Activated CD8-positive, alpha-beta memory T cell treated with anti-CD3 and anti-CD28 coated beads, Interleukin-2, amount 10 ng/mL, durations not matched to agents 7 days and 5 days (primary cell): ENCODE measurements at regions not wholly inside any gene's neighbourhood (a gene's known extent, or its start where the extent isn't known, plus 50 kb on each side); places are given as distances from the start of the nearest gene placed in this dataset.

Experiments
- ATAC-seq: fragments of 150-1000 bp; cut with Tn5 transposase; one replicate; pipeline ENCODE4 v1.10.0; 2021; ENCODE audit warnings: moderate library complexity
- CTCF ChIA-PET: fragments of 350-600 bp; sonication (Branson Sonifier 250); formaldehyde crosslinking; loops from one replicate; lab custom pipeline; 2021; ENCODE audit warnings: antibody characterized with exemption; lab: Charles Lee
- DNase-seq: peaks from one replicate; pipeline ENCODE4 v3.0.0-alpha.2; 2020
- H3K27ac Mint-ChIP-seq: one replicate; pipeline ENCODE4 v1.8.0; 2021; ENCODE audit warnings: mild to moderate bottlenecking, mixed read lengths
- H3K27me3 Mint-ChIP-seq: one replicate; pipeline ENCODE4 v1.8.0; 2021; ENCODE audit warnings: mixed read lengths
- H3K36me3 Mint-ChIP-seq: one replicate; pipeline ENCODE4 v1.8.0; 2021; ENCODE audit warnings: mild to moderate bottlenecking, mixed read lengths
- H3K4me1 Mint-ChIP-seq: one replicate; pipeline ENCODE4 v1.8.0; 2021; ENCODE audit warnings: mixed read lengths
- H3K4me3 Mint-ChIP-seq: one replicate; pipeline ENCODE4 v1.8.0; 2021; ENCODE audit warnings: mild to moderate bottlenecking, moderate library complexity, mixed read lengths
- H3K9me3 Mint-ChIP-seq: one replicate; pipeline ENCODE4 v1.8.0; 2022; ENCODE audit warnings: low read depth, mixed read lengths

GRCh38 chr3:118401887-118402286 is 632.8 kb downstream of the IGSF11 start:
- no peak overlapping the region for H3K4me3 Mint-ChIP-seq
- H3K9me3 Mint-ChIP-seq, result peaks cover 3% of the 10 kb centered on the region
- H3K27me3 Mint-ChIP-seq, result no peaks in the 10 kb centered on the region
- H3K4me1 Mint-ChIP-seq, result no peaks in the 10 kb centered on the region
- H3K36me3 Mint-ChIP-seq, result no peaks in the 10 kb centered on the region
- CTCF ChIA-PET, result no interaction called here
- no peak for ATAC-seq
- H3K27ac Mint-ChIP-seq, result no peak overlapping the region
- no peak for DNase-seq

GRCh38 chr3:118402971-118403370 is 631.7 kb downstream of the IGSF11 start:
- peaks cover 4% of the 10 kb centered on the region for H3K9me3 Mint-ChIP-seq
- DNase-seq, result no peak
- ATAC-seq, result no peak
- no peak overlapping the region for H3K27ac Mint-ChIP-seq
- H3K4me1 Mint-ChIP-seq, result no peaks in the 10 kb centered on the region
- H3K36me3 Mint-ChIP-seq, result no peaks in the 10 kb centered on the region
- CTCF ChIA-PET, result no interaction called here
- H3K4me3 Mint-ChIP-seq, result no peak overlapping the region
- no peaks in the 10 kb centered on the region for H3K27me3 Mint-ChIP-seq

- H3K27me3 Mint-ChIP-seq, result no peaks in the 10 kb centered on the region
- CTCF ChIA-PET, result no interaction called here
- peaks cover 7% of the 10 kb centered on the region for H3K9me3 Mint-ChIP-seq
- no peaks in the 10 kb centered on the region for H3K4me1 Mint-ChIP-seq
- ATAC-seq, result no peak
- no peak for DNase-seq
- no peak overlapping the region for H3K27ac Mint-ChIP-seq
- no peaks in the 10 kb centered on the region for H3K36me3 Mint-ChIP-seq
- no peak overlapping the region for H3K4me3 Mint-ChIP-seq
Measured at GRCh38 chr3:118406562-118406961, 628.1 kb downstream of the IGSF11 start.

- no peaks in the 10 kb centered on the region for H3K4me1 Mint-ChIP-seq
- DNase-seq (no peak), ATAC-seq (no peak)
- H3K9me3 Mint-ChIP-seq, result peaks cover 14% of the 10 kb centered on the region
- CTCF ChIA-PET, result no interaction called here
- no peak overlapping the region for H3K4me3 Mint-ChIP-seq
- no peaks in the 10 kb centered on the region for H3K36me3 Mint-ChIP-seq
- H3K27ac Mint-ChIP-seq, result no peak overlapping the region
- no peaks in the 10 kb centered on the region for H3K27me3 Mint-ChIP-seq
Measured at GRCh38 chr3:118408431-118408830, 626.2 kb downstream of the IGSF11 start.

- CTCF ChIA-PET, result no interaction called here
- Mint-ChIP-seq H3K4me1 (no peaks in the 10 kb centered on the region), H3K9me3 (peaks cover 19% of the 10 kb centered on the region), H3K36me3 (no peaks in the 10 kb centered on the region), H3K27me3 (no peaks in the 10 kb centered on the region), H3K4me3 (no peak overlapping the region), H3K27ac (no peak overlapping the region)
- ATAC-seq (no peak), DNase-seq (no peak)
Measured at GRCh38 chr3:118412503-118412902, 622.1 kb downstream of the IGSF11 start.

- Mint-ChIP-seq H3K9me3 (peaks cover 6% of the 10 kb centered on the region), H3K36me3 (no peaks in the 10 kb centered on the region), H3K27ac (no peak overlapping the region), H3K27me3 (no peaks in the 10 kb centered on the region), H3K4me3 (no peak overlapping the region), H3K4me1 (no peaks in the 10 kb centered on the region)
- CTCF ChIA-PET, result no interaction called here
- ATAC-seq (no peak), DNase-seq (no peak)
Measured at GRCh38 chr3:118425272-118425837, 609.3 kb downstream of the IGSF11 start.

- no peak for DNase-seq
- Mint-ChIP-seq H3K9me3 (no peaks in the 10 kb centered on the region), H3K4me3 (no peak overlapping the region)
Measured at GRCh38 chr3:118433825-118434224, 600.8 kb downstream of the IGSF11 start.

GRCh38 chr3:118435851-118436350 is 598.7 kb downstream of the IGSF11 start:
- ATAC-seq, result no peak
- DNase-seq, result no peak
- CTCF ChIA-PET, result no interaction called here
- Mint-ChIP-seq H3K4me3 (no peak overlapping the region), H3K4me1 (no peaks in the 10 kb centered on the region), H3K36me3 (no peaks in the 10 kb centered on the region), H3K27me3 (no peaks in the 10 kb centered on the region), H3K9me3 (no peaks in the 10 kb centered on the region), H3K27ac (no peak overlapping the region)

More at GRCh38 chr3:118433825-118434224, 600.8 kb downstream of the IGSF11 start:
- no peaks in the 10 kb centered on the region for H3K27me3 Mint-ChIP-seq
- ATAC-seq, result no peak
- CTCF ChIA-PET, result no interaction called here
- H3K4me1 Mint-ChIP-seq, result no peaks in the 10 kb centered on the region
- no peaks in the 10 kb centered on the region for H3K36me3 Mint-ChIP-seq
- no peak overlapping the region for H3K27ac Mint-ChIP-seq

GRCh38 chr3:118436697-118437262 is 597.9 kb downstream of the IGSF11 start:
- Mint-ChIP-seq H3K27ac (no peak overlapping the region), H3K27me3 (no peaks in the 10 kb centered on the region), H3K36me3 (no peaks in the 10 kb centered on the region), H3K4me3 (no peak overlapping the region), H3K4me1 (no peaks in the 10 kb centered on the region), H3K9me3 (no peaks in the 10 kb centered on the region)
- DNase-seq (no peak), ATAC-seq (no peak)
- CTCF ChIA-PET, result no interaction called here

- CTCF ChIA-PET, result no interaction called here
- no peak for ATAC-seq
- no peak overlapping the region for H3K27ac Mint-ChIP-seq
- H3K4me1 Mint-ChIP-seq, result no peaks in the 10 kb centered on the region
- H3K4me3 Mint-ChIP-seq, result no peak overlapping the region
- no peaks in the 10 kb centered on the region for H3K27me3 Mint-ChIP-seq
- H3K9me3 Mint-ChIP-seq, result peaks cover 9% of the 10 kb centered on the region
- H3K36me3 Mint-ChIP-seq, result no peaks in the 10 kb centered on the region
- DNase-seq, result no peak
Measured at GRCh38 chr3:118445036-118445435, 589.6 kb downstream of the IGSF11 start.

- peaks cover 18% of the 10 kb centered on the region for H3K9me3 Mint-ChIP-seq
- DNase-seq, result no peak
- no peaks in the 10 kb centered on the region for H3K36me3 Mint-ChIP-seq
- H3K4me1 Mint-ChIP-seq, result no peaks in the 10 kb centered on the region
- H3K4me3 Mint-ChIP-seq, result no peak overlapping the region
- no peak overlapping the region for H3K27ac Mint-ChIP-seq
- H3K27me3 Mint-ChIP-seq, result no peaks in the 10 kb centered on the region
- CTCF ChIA-PET, result no interaction called here
- no peak for ATAC-seq
Measured at GRCh38 chr3:118447339-118447738, 587.3 kb downstream of the IGSF11 start.

GRCh38 chr3:118466795-118467330 is 567.8 kb downstream of the IGSF11 start:
- H3K27me3 Mint-ChIP-seq, result no peaks in the 10 kb centered on the region

GRCh38 chr3:118468801-118469200 is 565.8 kb downstream of the IGSF11 start:
- DNase-seq, result no peak
- no peak for ATAC-seq
- H3K9me3 Mint-ChIP-seq, result peaks cover 2% of the 10 kb centered on the region
- H3K36me3 Mint-ChIP-seq, result no peaks in the 10 kb centered on the region
- H3K4me3 Mint-ChIP-seq, result no peak overlapping the region
- no peaks in the 10 kb centered on the region for H3K27me3 Mint-ChIP-seq
- CTCF ChIA-PET, result no interaction called here
- no peaks in the 10 kb centered on the region for H3K4me1 Mint-ChIP-seq
- H3K27ac Mint-ChIP-seq, result no peak overlapping the region

More at GRCh38 chr3:118466795-118467330, 567.8 kb downstream of the IGSF11 start:
- Mint-ChIP-seq H3K4me3 (no peak overlapping the region), H3K27ac (no peak overlapping the region), H3K36me3 (no peaks in the 10 kb centered on the region), H3K9me3 (peaks cover 2% of the 10 kb centered on the region), H3K4me1 (no peaks in the 10 kb centered on the region)
- ATAC-seq, result no peak
- no peak for DNase-seq
- CTCF ChIA-PET, result no interaction called here

- ATAC-seq (no peak), DNase-seq (no peak)
- Mint-ChIP-seq H3K27me3 (no peaks in the 10 kb centered on the region), H3K4me1 (no peaks in the 10 kb centered on the region), H3K36me3 (no peaks in the 10 kb centered on the region), H3K9me3 (peaks cover 2% of the 10 kb centered on the region), H3K4me3 (no peak overlapping the region), H3K27ac (no peak overlapping the region)
- CTCF ChIA-PET, result no interaction called here
Measured at GRCh38 chr3:118472586-118472985, 562.1 kb downstream of the IGSF11 start.
